Kidney epithelial cell (primary cell): ENCODE measurements at regions not wholly inside any gene's neighbourhood (a gene's known extent, or its start where the extent isn't known, plus 50 kb on each side); places are given as distances from the start of the nearest gene placed in this dataset.

Experiments
- DNase-seq: peaks from one replicate; pipeline ENCODE4 v3.0.0-alpha.2; 2010; ENCODE audit warnings: low read depth
- H3K27me3 ChIP-seq: 2 replicates; pipeline ENCODE4 v1.6.0; 2011; ENCODE audit warnings: low read length; ENCODE audit not compliant: control insufficient read depth, insufficient read depth
- H3K36me3 ChIP-seq: 2 replicates; pipeline ENCODE4 v1.5.1; 2011; ENCODE audit warnings: low read length; ENCODE audit not compliant: control insufficient read depth, insufficient read depth
- H3K4me3 ChIP-seq: 2 replicates; pipeline ENCODE4 v1.5.1; 2011; ENCODE audit warnings: low read depth, mild to moderate bottlenecking, control low read depth, low read length
- TF ChIP-seq, protein P1 (sequence below): IDR thresholded peaks from 2 replicates; pipeline ENCODE4 v1.5.1; 2011; ENCODE audit warnings: mild to moderate bottlenecking, moderate library complexity, low read length, control low read depth, inconsistent platforms; ENCODE audit not compliant: insufficient read depth, poor library complexity, severe bottlenecking

DNA sequence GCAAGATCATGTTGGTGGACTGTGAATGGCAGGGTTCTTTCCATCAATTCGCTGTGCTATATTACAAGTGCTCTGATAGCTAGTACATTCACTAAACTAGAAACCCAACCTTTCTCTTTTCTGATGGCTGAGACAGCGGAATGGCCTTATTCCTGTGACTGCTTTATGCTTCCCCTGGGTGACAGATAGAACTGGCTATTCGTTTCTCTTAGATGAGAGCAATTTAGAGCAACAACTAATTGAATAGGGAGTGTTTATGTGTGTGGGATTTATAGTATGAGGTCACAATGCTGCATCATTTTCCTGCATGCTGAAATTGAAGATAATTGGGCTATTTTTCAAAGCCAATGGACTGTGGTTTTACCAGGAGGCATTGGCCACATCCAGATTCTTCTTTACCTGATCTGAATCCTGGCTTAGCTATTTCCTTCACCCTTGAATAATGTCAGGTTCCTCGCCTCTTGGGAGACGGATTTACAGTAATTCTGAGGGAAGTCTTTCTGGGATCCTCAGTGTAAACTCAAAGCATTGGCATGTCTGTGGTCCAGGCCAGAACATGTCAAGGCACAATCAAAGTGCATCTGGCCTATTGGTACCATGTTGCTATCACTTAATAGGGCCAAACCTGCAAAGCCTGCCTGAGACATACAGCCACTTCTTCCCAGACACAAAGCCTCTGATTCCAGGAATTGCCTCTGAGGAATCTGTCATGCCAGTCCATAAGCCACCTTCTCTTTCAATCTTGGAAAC lies 775.0 kb upstream of the API5 start:
- DNase-seq: no peak
- TF ChIP-seq, protein P1, sequence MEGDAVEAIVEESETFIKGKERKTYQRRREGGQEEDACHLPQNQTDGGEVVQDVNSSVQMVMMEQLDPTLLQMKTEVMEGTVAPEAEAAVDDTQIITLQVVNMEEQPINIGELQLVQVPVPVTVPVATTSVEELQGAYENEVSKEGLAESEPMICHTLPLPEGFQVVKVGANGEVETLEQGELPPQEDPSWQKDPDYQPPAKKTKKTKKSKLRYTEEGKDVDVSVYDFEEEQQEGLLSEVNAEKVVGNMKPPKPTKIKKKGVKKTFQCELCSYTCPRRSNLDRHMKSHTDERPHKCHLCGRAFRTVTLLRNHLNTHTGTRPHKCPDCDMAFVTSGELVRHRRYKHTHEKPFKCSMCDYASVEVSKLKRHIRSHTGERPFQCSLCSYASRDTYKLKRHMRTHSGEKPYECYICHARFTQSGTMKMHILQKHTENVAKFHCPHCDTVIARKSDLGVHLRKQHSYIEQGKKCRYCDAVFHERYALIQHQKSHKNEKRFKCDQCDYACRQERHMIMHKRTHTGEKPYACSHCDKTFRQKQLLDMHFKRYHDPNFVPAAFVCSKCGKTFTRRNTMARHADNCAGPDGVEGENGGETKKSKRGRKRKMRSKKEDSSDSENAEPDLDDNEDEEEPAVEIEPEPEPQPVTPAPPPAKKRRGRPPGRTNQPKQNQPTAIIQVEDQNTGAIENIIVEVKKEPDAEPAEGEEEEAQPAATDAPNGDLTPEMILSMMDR: no peak
- H3K4me3 ChIP-seq: no peak overlapping the region
- no peaks in the 10 kb centered on the region for H3K36me3 ChIP-seq
- no peaks in the 10 kb centered on the region for H3K27me3 ChIP-seq

DNA sequence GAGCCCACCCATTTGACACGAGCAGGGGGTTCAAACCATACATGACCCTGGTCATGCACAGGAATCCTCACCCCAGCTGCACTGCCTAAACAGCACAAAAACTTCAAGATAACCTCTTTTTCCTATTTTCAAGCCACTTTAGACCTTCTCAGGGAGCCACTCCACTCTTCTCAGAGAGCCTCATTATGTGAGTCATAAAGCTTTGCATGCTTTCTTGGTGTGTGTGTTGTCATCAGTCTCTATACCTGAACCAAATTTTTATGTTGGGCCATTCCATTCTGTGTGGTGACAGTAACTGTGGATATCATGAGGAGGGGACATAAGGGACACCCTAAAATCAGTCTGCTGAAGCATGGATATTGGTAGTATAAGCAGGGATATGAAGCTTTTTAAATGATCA lies 769.5 kb upstream of the API5 start:
- DNase-seq: no peak
- TF ChIP-seq, protein P1: no peak
- no peak overlapping the region for H3K4me3 ChIP-seq
- H3K27me3 ChIP-seq: no peaks in the 10 kb centered on the region
- no peaks in the 10 kb centered on the region for H3K36me3 ChIP-seq

DNA sequence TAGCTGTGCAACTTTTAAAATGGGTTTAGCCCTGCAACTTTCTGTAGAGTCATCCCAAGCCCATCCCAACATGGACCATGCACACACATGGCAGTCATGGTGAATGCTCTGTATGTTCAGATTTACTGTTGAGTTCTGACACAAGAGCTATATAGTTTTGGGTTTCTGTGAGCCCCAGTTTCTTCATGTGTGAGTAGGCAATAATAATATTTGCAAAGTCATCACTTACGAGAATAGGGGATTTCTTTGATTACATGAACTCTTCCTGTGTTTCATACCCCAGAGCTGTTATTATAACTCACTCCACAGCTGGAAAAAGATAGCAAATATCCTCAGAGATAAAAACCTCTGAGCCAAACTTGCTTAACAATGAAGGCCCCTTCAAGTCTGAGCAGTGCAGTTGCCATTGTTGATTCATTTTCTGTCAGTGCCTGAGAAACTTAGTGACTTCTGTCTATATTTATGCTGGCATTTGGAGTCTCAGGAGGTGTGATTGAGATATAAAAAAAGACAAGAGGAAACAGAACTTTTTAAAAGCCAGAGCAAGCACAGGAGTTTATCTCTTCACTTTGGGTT lies 767.9 kb upstream of the API5 start:
- TF ChIP-seq, protein P1: no peak
- H3K27me3 ChIP-seq: no peaks in the 10 kb centered on the region
- no peak overlapping the region for H3K4me3 ChIP-seq
- DNase-seq: no peak
- H3K36me3 ChIP-seq: no peaks in the 10 kb centered on the region

DNA sequence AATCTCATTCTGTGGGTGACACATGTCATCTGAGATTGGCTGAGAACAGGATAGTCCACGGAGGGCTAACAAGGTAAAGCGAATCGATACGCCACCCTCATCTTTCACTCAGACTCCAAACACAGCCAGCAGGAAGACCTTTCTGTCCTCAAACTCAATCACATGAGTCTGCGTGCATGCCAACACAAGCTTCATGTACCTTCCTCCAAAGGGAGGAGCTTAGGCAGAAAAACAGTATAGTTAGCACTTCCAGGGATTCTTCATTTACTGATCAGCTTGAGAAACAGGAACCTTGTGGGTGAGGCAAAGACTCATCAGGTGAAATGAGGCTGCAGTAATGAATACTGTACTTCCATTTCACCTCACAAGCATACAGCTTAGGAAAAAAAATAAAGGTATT lies 767.1 kb upstream of the API5 start:
- no peak for DNase-seq
- TF ChIP-seq, protein P1: no peak
- Histone ChIP-seq H3K4me3 (no peak overlapping the region), H3K27me3 (no peaks in the 10 kb centered on the region), H3K36me3 (no peaks in the 10 kb centered on the region)

DNA sequence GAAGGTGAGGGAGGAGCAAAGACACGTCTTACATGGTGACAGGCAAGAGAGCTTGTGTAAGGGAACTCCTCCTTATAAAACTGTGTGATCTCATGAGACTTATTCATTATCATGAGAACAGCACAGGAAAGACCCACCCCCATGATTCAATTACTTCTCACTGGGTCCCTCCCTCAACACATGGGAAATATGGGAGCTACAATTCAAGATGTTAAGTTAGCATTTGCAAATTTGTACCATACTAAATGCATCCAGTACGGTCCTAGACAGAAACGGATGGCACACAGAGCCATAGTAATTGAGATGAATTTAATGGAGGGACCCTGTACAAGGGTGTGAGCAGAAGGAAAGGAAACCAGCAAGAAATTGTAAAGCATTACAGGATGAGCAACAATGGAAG lies 765.8 kb upstream of the API5 start:
- Histone ChIP-seq H3K27me3 (no peaks in the 10 kb centered on the region), H3K4me3 (no peak overlapping the region), H3K36me3 (no peaks in the 10 kb centered on the region)
- no peak for DNase-seq
- TF ChIP-seq, protein P1: no peak

DNA sequence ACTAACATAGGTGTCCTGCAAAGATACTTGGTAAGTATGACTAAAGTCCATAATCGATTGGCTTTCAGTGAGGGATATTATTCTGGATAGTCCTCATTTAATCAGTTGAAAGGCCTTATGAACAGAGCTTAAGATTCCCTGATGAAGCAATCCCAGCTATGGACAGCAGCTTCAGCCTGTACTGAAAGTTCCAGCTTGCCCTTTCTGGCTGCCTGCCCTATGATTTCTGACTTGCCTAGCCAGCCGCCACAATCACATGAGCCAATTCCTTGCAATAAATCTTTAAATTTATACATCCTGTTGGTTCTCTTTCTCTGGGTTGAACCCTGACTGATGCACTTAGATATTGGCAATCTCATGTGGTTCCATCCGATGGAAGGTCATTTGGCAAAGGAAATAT lies 759.0 kb upstream of the API5 start:
- DNase-seq: no peak
- Histone ChIP-seq H3K36me3 (no peaks in the 10 kb centered on the region), H3K4me3 (no peak overlapping the region), H3K27me3 (no peaks in the 10 kb centered on the region)
- TF ChIP-seq, protein P1: no peak
